ENCODE measurements at regions not wholly inside any gene's neighbourhood (a gene's known extent, or its start where the extent isn't known, plus 50 kb on each side); places are given as distances from the start of the nearest gene placed in this dataset.
"Not testable (repeated sequence)": the region's sequence is repeated elsewhere in the genome, so short reads cannot be mapped to it uniquely, and the experiment has no call there.

DNA sequence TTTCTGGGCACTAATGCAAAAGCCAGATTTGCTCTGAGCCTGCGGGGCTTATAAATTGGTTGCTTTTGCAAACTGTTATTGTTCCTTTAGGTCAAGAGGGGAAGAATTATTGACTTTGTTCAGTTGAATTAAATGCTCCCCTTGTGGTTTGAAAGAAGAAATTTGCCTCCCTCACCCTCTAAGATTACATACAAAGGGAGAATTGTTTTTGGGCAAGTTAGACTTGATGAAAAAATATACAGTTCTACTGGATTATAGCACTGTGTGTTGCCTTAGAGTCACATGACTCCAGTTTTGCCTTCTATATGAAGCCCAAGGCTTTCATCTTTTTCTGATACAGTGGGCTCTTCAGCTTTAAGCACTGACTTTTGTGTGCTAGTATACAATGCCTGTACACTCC lies 1265.8 kb upstream of the LRRTM3 start:
- in situ Hi-C loops (cut with MboI; ENCODE audit: low sequenced_read_pairs) = no loop called here

DNA sequence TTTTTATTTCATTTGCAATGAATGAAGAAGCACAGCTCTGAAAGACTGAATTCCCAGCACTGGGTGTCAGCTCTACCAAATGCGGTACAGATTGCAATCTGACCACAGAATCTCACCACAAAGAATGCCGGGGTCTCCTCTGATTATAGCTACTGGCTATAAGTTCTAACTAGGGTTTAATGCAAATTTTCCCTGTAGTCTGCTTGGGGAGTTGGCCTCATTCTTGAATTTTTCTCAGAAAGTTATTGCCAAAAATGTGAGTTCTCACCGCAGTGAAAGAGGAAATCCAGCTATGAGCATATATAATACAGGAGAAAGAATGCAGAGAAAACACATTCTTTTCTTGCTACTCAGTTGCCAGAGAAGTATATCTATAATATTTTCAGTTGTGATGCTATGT lies 1255.7 kb upstream of the LRRTM3 start:
- in situ Hi-C loops (cut with MboI; ENCODE audit: low sequenced_read_pairs) = no loop called here

DNA sequence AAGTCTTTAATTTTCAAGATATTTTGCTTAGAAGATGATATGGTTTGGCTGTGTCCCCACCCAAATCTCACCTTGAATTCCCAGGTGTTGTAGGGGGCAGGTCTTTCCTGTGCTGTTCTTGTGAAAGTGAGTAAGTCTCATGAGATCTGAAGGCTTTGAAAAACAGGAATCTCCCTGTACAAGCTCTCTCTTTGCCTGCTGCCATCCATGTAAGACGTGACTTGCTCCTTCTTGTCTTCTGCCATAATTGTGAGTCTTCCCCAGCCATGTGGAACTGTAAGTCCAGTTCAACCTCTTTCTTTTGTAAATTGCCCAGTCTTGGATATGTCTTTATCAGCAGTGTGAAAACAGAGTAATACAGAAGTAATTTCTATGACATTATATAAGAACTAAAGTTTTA lies 1255.2 kb upstream of the LRRTM3 start:
- in situ Hi-C loops (cut with MboI; ENCODE audit: low sequenced_read_pairs) = not testable (repeated sequence)

DNA sequence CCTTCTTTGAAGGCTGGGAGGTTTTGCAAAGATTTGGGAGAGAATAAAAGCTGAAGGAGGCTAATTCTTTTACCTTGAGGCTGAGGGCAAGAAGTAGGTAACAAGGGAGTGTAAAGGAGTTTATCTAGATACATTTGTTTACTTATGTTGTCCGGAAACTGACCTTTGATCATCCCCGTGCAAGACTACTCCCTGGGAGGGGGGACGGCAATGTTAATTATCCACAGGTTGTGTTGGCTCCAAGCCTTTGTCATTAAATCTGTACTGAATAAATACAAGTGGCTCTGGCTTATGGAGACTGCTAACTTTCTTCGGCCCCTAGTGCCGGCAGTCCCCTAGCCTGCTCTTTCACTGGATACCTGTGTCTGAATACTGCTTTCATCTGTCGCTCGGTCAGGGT lies 1250.6 kb upstream of the LRRTM3 start:
- in situ Hi-C loops (cut with MboI; ENCODE audit: low sequenced_read_pairs) = no loop called here

DNA sequence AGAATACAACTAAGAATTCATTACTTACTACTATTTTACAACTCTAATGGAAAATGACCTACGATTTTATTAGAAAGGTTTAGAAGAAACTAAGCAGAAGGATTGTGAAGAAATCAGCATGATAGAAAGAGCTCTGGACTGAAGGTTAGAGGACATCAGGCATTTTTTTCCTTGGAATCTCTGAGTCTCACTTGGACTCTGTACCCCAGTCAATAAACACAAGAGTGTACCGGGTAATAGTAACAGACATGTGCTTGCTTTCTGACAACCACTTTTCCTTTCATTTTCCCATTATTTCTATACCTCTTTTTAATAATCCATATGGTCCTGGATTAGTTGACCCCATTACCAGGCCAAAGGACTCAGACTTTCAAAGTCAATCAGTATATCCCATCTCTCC lies 1240.9 kb upstream of the LRRTM3 start:
- in situ Hi-C loops (cut with MboI; ENCODE audit: low sequenced_read_pairs) = no loop called here

DNA sequence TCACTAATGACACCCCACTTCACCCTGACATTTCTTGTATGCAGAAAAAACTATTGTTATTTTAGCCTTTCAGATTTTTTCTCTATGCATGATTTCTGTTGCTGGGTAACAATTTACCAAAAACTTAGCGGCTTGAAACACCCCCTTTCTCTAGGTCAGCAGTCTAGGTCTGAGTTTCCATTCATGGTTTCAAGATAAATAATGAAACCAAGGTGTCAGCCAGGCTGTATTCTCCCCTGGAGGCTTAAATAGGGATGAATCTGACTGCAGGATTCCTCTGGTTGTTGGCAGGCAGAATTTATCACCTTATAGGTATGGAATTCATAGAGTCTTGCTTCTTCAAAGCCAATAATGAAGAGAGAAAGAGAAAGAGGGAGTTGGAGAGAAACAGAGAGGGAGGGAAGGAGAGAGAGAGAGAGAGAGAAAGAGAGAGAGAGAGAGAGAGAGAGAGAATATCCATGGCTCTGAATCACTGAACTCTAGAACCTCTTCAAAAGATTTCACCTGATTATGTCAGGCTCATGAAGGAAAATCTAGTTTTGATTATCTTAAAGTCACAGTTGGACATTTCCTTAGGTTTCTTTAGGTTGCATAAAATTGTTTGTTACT lies 1224.6 kb upstream of the LRRTM3 start:
- in situ Hi-C loops (cut with MboI; ENCODE audit: low sequenced_read_pairs) = no loop called here

DNA sequence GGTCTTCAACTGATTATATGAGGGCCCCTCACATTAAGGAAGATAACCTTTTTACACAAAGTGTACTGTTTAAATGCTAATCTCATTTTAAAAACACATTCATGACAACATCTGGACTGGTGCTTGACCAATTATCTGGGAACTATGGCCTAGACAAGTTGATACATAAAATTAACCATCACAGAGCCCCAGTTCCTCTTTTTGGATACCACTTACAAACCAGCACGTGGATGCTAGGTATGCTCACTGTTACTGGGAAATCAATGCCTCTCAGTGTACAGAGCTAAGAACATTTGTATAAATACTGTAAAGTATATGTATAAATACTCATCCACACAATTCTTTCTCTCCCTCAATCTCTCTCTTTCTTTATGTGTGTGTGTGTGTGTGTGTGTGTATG lies 1217.8 kb upstream of the LRRTM3 start:
- in situ Hi-C loops (cut with MboI; ENCODE audit: low sequenced_read_pairs) = no loop called here

DNA sequence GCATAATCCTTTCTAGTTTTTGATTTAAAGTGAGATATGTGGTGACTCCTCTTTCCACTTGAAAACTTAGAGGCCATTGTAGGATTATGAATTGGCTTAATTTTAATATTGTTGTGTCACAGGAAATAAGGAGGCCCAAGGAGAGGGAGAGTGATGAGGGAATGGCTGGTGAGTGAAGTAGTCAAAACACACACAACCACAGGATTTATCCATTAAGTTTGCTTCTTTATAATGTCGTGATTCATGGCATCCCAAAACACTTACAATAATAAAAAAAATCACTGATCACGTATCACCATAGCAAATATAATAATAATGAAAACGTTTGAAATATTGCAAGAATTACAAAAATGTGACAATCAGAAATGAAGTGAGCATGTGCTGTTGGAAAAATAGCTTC lies 1215.5 kb upstream of the LRRTM3 start:
- in situ Hi-C loops (cut with MboI; ENCODE audit: low sequenced_read_pairs) = no loop called here

DNA sequence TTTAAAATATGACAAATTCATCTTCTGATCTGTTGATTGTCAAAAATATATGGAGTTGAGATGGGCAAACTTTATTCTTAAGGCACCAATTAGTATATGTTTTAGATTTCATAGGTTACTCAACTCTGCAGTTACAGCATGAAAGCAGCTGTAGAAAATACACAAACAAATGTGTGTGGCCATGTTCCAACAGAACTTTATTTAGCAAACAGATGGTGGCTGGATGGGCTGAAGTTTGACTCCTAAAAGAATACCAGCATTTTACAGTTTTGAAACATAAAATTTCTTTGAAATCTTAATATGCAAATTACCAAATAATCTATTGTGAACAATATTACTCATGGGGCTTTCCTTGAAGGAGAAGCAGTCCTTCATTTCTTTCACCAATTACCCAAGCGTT lies 1206.0 kb upstream of the LRRTM3 start:
- in situ Hi-C loops (cut with MboI; ENCODE audit: low sequenced_read_pairs) = no loop called here

DNA sequence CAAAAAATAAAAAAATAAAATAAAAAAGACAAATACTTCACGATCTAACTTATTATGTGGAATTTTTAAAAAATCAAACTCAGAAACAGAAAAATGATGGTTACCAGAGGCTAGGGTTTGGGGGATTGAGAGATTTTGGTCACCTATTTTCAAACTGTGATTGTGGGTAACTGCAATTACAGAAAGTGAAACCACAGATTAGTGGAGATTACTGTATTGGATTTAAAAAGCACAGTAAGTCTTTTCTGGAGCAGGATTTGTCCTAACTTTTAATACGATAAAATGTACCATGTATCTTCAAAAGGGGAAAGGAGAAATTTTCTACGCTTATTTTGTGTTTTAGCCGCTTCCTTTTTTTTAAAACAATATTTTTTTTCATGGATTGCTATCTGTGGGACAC lies 1204.9 kb upstream of the LRRTM3 start:
- in situ Hi-C loops (cut with MboI; ENCODE audit: low sequenced_read_pairs) = no loop called here

DNA sequence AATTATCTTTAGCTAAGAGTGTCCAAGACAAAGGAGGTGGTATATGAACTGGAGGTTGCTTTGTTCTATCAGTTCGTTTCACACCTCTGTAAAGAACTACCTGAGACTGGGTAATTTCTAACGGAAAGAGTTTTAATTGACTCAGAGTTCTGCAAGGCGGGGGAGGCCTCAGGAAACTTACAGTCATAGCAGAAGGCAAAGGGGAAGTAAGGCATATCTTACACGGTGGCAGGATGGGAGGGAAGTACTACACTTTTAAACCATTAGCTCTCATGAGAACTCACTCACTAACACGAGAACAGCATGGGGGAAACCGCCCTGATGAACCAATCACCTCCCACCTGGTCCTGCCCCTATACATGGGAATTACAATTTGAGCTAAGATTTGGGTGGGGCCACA lies 1202.3 kb upstream of the LRRTM3 start:
- in situ Hi-C loops (cut with MboI; ENCODE audit: low sequenced_read_pairs) = no loop called here

DNA sequence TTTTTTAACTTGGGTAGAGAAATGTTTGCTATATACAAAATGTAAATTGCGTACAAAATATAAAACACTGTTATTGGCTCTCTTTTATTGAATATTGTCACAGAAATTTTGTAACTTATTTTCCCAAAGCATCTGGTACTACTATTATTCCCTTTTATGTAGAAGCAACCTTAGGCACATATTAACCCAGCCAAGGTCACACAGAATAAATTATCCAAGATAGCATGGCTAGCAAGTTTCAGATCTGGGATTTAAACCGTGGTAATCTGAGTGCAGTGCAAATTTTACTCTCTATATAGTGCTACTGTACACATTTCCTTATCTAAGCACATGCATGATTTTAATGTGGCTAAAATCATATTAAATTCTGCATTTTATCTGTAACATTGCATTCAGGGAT lies 1190.5 kb upstream of the LRRTM3 start:
- in situ Hi-C loops (cut with MboI; ENCODE audit: low sequenced_read_pairs) = no loop called here

DNA sequence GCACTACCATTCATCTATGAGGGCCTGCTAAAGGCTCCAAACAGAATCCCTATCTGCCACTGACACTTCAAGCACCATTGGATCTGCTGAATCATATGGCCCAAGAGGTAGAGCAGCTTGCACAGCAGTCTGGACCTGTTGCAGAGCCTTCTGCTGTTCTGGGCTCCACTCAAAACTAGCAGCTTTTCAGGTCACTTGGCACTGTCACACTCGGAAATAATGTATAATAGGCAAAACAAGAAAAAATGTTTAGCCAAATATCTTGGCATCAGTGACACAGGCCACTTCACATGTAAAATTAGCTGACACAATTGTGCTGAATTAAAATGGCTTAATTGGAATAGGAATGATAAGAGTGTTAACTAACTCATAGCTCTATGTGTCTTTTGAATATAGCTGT lies 1182.9 kb upstream of the LRRTM3 start:
- in situ Hi-C loops (cut with MboI; ENCODE audit: low sequenced_read_pairs) = no loop called here

DNA sequence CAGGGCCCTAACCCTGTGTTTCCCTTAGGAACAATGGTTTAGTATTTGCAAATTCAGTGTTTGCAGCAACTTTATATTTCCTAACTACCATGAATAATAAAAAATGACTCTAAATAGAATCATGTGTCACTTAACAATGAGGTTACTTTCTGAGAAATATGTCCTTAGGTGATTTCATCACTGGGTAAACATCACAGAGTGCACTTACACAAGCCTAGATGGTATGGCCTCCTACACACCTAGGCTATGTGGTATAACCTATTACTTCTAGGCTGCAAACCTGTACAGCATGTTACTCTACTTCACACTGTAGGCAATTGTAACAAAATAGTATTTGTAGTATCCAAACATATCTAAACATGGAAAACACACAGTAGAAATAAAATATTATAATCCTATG lies 1174.6 kb upstream of the LRRTM3 start:
- in situ Hi-C loops (cut with MboI; ENCODE audit: low sequenced_read_pairs) = no loop called here

DNA sequence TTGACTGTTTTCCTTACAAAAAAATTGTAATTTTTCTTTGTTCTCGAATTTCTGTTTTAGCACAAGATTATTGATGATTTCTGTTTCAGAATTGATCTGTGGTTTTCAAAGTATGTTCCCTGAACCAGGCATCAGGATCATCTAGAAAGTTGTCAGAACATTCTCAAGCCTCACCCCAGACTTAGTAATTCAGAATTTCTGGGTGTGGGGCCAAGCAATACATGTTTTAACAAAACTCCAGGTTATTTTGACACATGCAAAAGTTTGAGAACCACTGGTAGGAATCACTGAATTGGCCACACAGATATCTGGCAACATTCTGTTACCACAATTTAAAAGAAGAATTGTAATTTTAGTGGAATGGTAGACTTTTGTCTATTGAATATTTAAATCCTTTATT lies 1173.9 kb upstream of the LRRTM3 start:
- in situ Hi-C loops (cut with MboI; ENCODE audit: low sequenced_read_pairs) = no loop called here

DNA sequence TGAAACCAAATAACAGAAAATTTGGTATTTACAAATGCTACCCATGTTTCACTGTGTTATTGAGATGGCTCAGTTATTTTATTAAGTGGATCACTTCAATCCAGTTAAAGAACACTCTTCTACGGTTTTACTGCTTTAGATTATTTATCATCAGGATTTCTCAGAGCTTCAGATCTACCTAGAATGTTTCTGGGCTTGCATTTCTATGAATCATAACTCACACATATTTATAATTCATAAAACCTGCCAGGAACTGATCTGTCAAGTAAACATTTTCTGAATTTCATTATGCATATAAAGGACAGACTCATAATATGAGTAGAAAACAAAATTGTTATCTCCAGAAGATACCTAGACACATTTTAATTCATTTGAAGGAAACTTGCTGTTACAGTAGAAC lies 1172.3 kb upstream of the LRRTM3 start:
- in situ Hi-C loops (cut with MboI; ENCODE audit: low sequenced_read_pairs) = no loop called here

DNA sequence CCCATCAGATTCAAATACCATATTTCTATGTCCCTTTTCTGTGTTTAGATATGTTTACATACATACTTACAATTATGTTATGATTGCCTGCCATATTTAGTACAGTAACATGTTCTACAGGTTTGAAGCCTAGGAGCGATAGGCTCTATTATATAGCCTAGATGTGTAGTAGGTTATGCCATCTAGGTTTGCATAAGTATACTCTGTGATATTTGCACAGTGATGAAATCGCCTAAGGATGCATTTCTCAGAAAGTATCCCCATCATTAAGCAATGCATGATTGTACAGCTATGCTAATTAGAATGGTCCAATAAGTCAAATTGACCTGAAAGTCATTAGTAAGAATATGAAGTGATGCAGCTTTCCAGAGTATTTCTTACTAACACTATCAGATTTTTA lies 1171.7 kb upstream of the LRRTM3 start:
- in situ Hi-C loops (cut with MboI; ENCODE audit: low sequenced_read_pairs) = no loop called here

DNA sequence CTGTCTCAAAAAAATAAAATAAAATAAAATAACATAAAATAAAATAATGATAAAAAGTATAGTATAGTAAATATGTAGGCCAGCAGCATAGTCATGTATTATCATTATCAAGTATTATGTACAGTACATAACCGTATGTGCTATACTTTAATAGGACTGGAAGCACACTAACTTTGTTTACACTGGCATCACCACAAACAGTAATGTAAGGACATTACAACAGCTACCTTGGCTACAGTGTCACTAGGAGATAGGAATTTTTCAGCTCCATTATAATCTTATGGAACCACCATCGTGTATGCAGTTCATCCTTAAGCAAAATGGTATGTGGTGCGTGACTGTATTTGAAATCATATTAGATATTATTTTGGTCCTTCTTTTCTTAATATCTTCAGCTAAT lies 1163.5 kb upstream of the LRRTM3 start:
- in situ Hi-C loops (cut with MboI; ENCODE audit: low sequenced_read_pairs) = no loop called here

DNA sequence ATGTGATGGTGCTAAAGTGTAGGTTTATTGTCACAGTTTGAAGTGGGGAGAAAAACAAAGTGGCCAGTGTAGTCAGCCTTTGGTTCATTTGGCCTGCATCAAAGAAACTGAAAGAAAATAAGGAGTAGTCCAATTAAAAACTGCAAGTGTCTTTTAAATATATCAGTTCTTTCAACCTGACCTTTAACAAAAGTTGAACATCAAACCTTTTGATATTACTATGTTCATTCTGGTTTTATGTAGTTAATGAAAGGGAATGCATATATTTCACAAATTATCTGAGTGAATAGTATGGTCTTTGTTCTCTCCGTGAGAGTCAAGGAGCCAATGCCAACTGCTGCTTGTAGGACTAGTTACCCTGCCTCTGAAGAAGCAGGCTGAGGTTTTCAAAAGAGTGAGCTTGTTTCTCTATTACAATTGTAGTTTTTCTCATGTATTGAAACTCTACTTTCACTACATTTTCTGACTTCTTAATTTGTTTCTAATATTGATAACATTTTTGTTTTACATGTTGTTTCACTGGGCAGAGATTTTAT lies 1160.8 kb upstream of the LRRTM3 start:
- in situ Hi-C loops (cut with MboI; ENCODE audit: low sequenced_read_pairs) = no loop called here

DNA sequence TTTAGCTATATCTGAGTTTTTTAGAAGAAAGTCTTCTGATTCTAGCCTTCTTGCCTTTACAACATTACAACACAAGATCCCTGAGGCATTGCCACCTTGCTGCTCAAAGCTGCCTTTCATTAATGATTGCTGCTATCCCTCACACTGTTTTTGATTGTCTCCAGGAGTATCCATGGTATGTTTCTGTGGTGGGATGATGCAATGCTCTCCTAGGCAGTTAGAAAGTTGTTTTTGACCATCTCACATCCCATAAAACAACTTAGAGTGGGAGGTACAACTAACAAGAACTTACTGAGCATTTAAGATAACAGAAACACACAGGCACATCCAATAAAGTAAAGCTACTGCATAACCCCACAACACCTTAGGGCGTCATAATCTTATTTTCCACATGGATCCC lies 1156.0 kb upstream of the LRRTM3 start:
- in situ Hi-C loops (cut with MboI; ENCODE audit: low sequenced_read_pairs) = no loop called here

DNA sequence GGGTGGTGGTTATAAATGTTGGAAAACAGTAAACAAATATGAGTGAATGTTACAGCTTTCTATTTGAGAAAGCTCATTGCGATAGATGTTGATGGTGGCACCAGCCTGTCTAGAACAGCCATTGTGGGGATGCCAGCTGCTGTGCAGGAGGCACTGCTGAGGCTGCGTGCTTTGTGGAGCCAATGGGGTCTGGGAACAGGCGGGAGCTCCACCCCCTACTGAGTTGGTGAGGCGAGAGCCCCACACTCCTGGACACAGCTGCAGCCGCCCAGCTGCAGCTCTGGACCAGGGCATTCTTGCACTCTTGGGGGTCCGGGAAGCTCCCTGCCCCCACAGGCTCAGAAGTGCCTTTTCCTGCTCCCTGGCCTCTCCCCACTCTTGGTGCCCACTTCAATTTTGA lies 1147.1 kb upstream of the LRRTM3 start:
- in situ Hi-C loops (cut with MboI; ENCODE audit: low sequenced_read_pairs) = no loop called here

DNA sequence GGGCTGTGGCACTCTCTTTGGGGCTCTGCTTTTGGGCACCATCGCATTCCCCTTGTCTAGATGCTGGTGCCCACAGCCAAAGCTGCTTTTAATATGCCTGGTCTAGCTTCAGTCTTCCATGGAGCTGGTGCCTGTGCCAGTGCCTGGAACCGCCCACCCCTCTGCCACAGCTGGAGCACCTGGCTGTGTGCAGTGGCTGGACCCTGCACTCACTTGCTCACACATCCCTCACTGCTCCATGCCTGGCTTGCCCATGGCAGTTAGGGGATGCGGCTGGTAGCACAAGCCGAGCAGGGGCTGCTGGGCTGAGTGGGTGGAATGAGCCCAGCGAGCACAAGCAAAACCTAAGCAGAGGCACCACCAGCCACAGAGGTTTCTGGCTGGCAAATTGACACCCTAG lies 1145.9 kb upstream of the LRRTM3 start:
- in situ Hi-C loops (cut with MboI; ENCODE audit: low sequenced_read_pairs) = no loop called here

DNA sequence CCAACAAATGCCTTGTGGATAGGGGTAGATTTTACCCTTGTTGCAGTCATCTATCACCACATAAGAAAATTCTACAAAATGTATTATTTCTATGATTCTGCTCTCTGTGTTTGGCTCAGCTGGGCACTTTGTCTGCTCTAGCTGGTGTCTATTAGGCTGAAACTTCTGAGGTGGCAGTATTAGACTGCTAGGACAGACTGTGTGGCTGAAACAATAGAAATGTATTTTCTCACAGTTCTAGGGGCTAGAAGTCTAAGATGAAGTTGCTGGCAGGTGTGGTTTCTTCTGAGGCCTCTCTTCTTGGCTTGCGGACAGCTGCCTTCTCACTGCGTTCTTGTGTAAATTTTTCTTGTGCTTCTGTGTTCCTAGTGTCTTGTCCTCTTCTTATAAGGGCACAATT lies 1139.6 kb upstream of the LRRTM3 start:
- in situ Hi-C loops (cut with MboI; ENCODE audit: low sequenced_read_pairs) = no loop called here

Data from HL-60/S4 (cell line).